Thyroid gland (tissue), 4 donors: ENCODE measurements at regions not wholly inside any gene's neighbourhood (a gene's known extent, or its start where the extent isn't known, plus 50 kb on each side); places are given as distances from the start of the nearest gene placed in this dataset.

Experiments used
- CTCF ChIP-seq, 6 experiments: fragments of 200-600 bp in 3 of 6; fragments of 450-650 bp in 3 of 6; sonication (generic) in 3 of 6; IDR thresholded peaks; one replicate each; pipeline ENCODE4 v1.5.1; 2016 to 2019; ENCODE audit warnings: antibody characterized with exemption in 6 of 6, mild to moderate bottlenecking in 2 of 6, inconsistent platforms in 1 of 6, moderate library complexity in 1 of 6
- POLR2A ChIP-seq, 2 donors: fragments of 450-650 bp; IDR thresholded peaks; one replicate each; pipeline ENCODE4 v1.6.1; 2017; ENCODE audit warnings: antibody characterized with exemption in 2 of 2, mild to moderate bottlenecking in 2 of 2, moderate library complexity in 1 of 2

GRCh38 chr18:64983497-64984238 is 767.1 kb upstream of the CDH7 start:
- no peak for TF ChIP-seq CTCF (IDR thresholded peaks at IDR 0.05)
- no peak for TF ChIP-seq POLR2A (IDR thresholded peaks at IDR 0.05)
